Heart left ventricle (tissue), 13 donors: ENCODE measurements at regions not wholly inside any gene's neighbourhood (a gene's known extent, or its start where the extent isn't known, plus 50 kb on each side); places are given as distances from the start of the nearest gene placed in this dataset.

Experiments used
- POLR2A ChIP-seq, 2 donors: fragments of 450-650 bp; IDR thresholded peaks; one replicate each; pipeline ENCODE4 v1.6.1; 2017; ENCODE audit warnings: antibody characterized with exemption in 2 of 2, mild to moderate bottlenecking in 2 of 2, moderate library complexity in 2 of 2
- TF ChIP-seq, protein P1 (sequence below), 12 donors: fragments of 200-600 bp; sonication (generic) in 4 of 12; IDR thresholded peaks; one replicate each; pipeline versions ENCODE4 v1.5.0 to v1.8.0; 2018 to 2022; ENCODE audit warnings: antibody characterized with exemption in 12 of 12, mild to moderate bottlenecking in 5 of 12
- donor health status: ischemic (EF 13 %, LVEDD 7.1; RV severe dilation, severe dysfunction).
- donor health status: DM: no; HTN: yes; CAD: no.
- donor health status: DM: no; HTN: no; CAD: no.
- donor health status: ischemic (EF 25% LVEDD 6.9; RV normal size, moderate dysfunction).
- donor health status: ischemic (EF 25% LVEDD 5.7; RV mildly dilated, moderate dysfunction).
- donor health status: ischemic (EF 35%, LVEDD 5.7; RV mildly dilated, moderate dysfunction).
- donor health status: nonischemic (EF 11% LVEDD 7.7; RV severe dilation, severe dysfunction).
- donor health status: DM: yes; HTN: yes; CAD: no.
- donor health status: PGD.
- donor health status: ischemic (EF 29% LVEDD 5.4; RV normal size, mild dysfunction).
- donor health status: nonischemic (EF 23%, LVEDD 6.1; RV moderate dilation, normal function).

DNA sequence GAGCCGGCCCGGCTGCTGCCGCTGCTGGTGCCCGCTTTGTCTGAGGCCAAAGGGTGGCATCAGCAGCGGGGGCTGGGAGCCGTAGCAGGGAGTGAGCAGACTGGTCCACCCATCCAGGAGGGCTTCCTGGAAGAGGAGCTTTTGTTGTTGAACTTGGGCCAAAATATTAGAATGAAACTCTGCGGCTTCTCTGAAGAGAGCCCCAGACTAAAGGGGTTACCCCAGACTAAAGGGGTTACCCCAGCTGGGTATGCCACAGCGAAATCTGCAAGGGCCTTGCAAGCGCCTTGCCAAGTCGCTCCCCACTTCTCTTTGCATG lies 154.7 kb upstream of the ZMIZ1 start:
- TF ChIP-seq POLR2A (IDR thresholded peaks at IDR 0.05): no peak
- TF ChIP-seq, protein P1, sequence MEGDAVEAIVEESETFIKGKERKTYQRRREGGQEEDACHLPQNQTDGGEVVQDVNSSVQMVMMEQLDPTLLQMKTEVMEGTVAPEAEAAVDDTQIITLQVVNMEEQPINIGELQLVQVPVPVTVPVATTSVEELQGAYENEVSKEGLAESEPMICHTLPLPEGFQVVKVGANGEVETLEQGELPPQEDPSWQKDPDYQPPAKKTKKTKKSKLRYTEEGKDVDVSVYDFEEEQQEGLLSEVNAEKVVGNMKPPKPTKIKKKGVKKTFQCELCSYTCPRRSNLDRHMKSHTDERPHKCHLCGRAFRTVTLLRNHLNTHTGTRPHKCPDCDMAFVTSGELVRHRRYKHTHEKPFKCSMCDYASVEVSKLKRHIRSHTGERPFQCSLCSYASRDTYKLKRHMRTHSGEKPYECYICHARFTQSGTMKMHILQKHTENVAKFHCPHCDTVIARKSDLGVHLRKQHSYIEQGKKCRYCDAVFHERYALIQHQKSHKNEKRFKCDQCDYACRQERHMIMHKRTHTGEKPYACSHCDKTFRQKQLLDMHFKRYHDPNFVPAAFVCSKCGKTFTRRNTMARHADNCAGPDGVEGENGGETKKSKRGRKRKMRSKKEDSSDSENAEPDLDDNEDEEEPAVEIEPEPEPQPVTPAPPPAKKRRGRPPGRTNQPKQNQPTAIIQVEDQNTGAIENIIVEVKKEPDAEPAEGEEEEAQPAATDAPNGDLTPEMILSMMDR (IDR thresholded peaks at IDR 0.05): no peak
